ENCODE measurements at regions not wholly inside any gene's neighbourhood (a gene's known extent, or its start where the extent isn't known, plus 50 kb on each side); places are given as distances from the start of the nearest gene placed in this dataset.

DNA sequence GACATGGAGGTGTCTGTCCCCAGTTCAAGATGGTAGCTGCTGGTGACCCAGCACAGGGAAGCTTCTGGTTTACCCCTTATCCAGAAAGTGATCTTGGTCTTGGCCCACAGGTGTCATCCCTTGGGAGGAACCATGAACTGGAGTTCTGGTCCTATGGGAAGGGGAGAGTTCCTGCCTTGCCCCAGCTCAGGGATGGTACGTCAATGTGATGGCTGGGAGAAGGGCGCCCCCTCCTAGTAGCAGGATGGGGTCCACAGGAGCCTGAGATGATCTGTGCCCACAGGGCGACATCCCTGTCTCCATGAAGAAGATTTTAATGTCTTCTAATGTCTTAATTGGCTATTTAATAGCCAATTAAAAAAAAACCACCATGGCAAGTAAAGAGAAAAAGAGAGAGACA lies 249.8 kb downstream of the SIPA1L2 start:
- no peaks in the 10 kb centered on the region for H3K79me1 ChIP-seq (ENCODE audit: low read depth, low read length)
- ChIA-PET POLR2A (ENCODE audit: partially characterized antibody) (no interaction called here), CTCF (ENCODE audit: partially characterized antibody) (interaction anchor here (1.0 to 1.1 kb wide), 2 partner anchors 13 kb away, joined by 3 read pairs; no protein-coding TSS in a partner anchor)
- no peak overlapping the region for H2BK20ac ChIP-seq (ENCODE audit: low read length)
- no peak overlapping the region for H3K27ac ChIP-seq (ENCODE audit: low read depth, low read length)
- H4K5ac ChIP-seq (ENCODE audit: insufficient read length, low read depth, low read length) = no peak overlapping the region
- no peak for FAIRE-seq
- DNase-seq (ENCODE audit: low read depth in 1 of 2, low spot score in 2 of 2) = no peak
- H3K9me3 ChIP-seq (ENCODE audit: insufficient read depth in 2 of 2, low read depth in 1 of 2, low read length in 1 of 2) = no peaks in the 10 kb centered on the region
- H4K8ac ChIP-seq (ENCODE audit: extremely low read depth, insufficient read depth, low read length) = no peak overlapping the region
- 81% methylated on average over 3 of the region's 3 CpGs; no CpG with 5 or more reads in 1 of the 2 experiments for WGBS, 2 experiments (ENCODE audit: extremely low coverage in 1 of 2, insufficient coverage in 1 of 2, insufficient read length in 1 of 2, insufficient replicate concordance in 2 of 2, low coverage in 1 of 2, low lambda C conversion rate in 2 of 2, missing lambda C conversion rate in 1 of 2)
- no peak overlapping the region for H2BK5ac ChIP-seq (ENCODE audit: low read depth, low read length)
- no peak overlapping the region for H3K14ac ChIP-seq (ENCODE audit: insufficient read length)
- H2BK12ac ChIP-seq (ENCODE audit: low read depth, low read length) = no peak overlapping the region
- no peak overlapping the region for H4K91ac ChIP-seq (replicated peaks; ENCODE audit: insufficient read length, low read length)
- no peak overlapping the region for H2BK120ac ChIP-seq (replicated peaks; ENCODE audit: low read depth, low read length)
- no peak overlapping the region for H2AK5ac ChIP-seq (ENCODE audit: low read depth, low read length)
- no peaks in the 10 kb centered on the region for H4K20me1 ChIP-seq (replicated peaks in 1 of 2; ENCODE audit: control insufficient read depth in 1 of 2, insufficient read depth in 2 of 2, low read length in 2 of 2)
- H3K9ac ChIP-seq (replicated peaks in 1 of 4; ENCODE audit: extremely low read depth in 1 of 4, low read depth in 3 of 4, low read length in 3 of 4) = no peak overlapping the region
- H3K23me2 ChIP-seq (ENCODE audit: low read depth, low read length) = no peaks in the 10 kb centered on the region
- no peak overlapping the region for H3K18ac ChIP-seq (ENCODE audit: extremely low read depth, low read length)
- no peak overlapping the region for H3K56ac ChIP-seq (replicated peaks; ENCODE audit: insufficient read length, low read depth, low read length)
- H2AFZ ChIP-seq (ENCODE audit: low read length) = no peak overlapping the region
- peaks cover 0 to 2% (median 0%) of the 10 kb centered on the region in 4 experiments; a peak in 1 of 7 replicates for H3K4me1 ChIP-seq (replicated peaks in 1 of 4; ENCODE audit: control insufficient read depth in 3 of 4, insufficient read depth in 4 of 4, low read length in 3 of 4)
- H3K4ac ChIP-seq (replicated peaks; ENCODE audit: insufficient read length, low read depth, low read length) = no peak overlapping the region
- H3K79me2 ChIP-seq (ENCODE audit: control insufficient read depth in 1 of 2, insufficient read depth in 2 of 2, low read length in 2 of 2) = no peaks in the 10 kb centered on the region
- H3K4me3 ChIP-seq (ENCODE audit: extremely low read depth in 1 of 4, insufficient read depth in 2 of 4, low read depth in 3 of 4, low read length in 4 of 4) = no peak overlapping the region
- no peak overlapping the region for H3K23ac ChIP-seq (ENCODE audit: insufficient read length)
- TF ChIP-seq RAD21 (IDR thresholded peaks at IDR 0.05 in 1 of 2, conservative IDR thresholded peaks at IDR 0.05 in 1 of 2; ENCODE audit: low read depth in 2 of 2, low read length in 2 of 2) (peak; percentile 28 to 32; a peak in 2 of 4 replicates), PHF8 (conservative IDR thresholded peaks at IDR 0.05; ENCODE audit: low read depth, low read length) (no peak)
- H2BK15ac ChIP-seq (ENCODE audit: low read length) = no peak overlapping the region
- no peak overlapping the region for H3K4me2 ChIP-seq (ENCODE audit: insufficient read depth in 1 of 2, low read depth in 2 of 2, low read length in 2 of 2)
- H3K36me3 ChIP-seq (ENCODE audit: control insufficient read depth in 2 of 4, insufficient read depth in 4 of 4, low read length in 3 of 4) = no peaks in the 10 kb centered on the region
- H3K27me3 ChIP-seq (replicated peaks in 1 of 4; ENCODE audit: control insufficient read depth in 3 of 4, extremely low read depth in 1 of 4, insufficient read depth in 3 of 4, low read length in 3 of 4) = no peaks in the 10 kb centered on the region; a peak in 1 of 7 replicates

Data from H1 (cell line).